ENCODE measurements at regions not wholly inside any gene's neighbourhood (a gene's known extent, or its start where the extent isn't known, plus 50 kb on each side); places are given as distances from the start of the nearest gene placed in this dataset.

GRCh38 chr14:87643005-87643404, 350.0 kb downstream of the GALC start (continued):
- TF ChIP-seq REST (IDR thresholded peaks at IDR 0.05; ENCODE audit: low read depth, low read length), result no peak
- TF ChIP-seq BMI1 (IDR thresholded peaks at IDR 0.05; ENCODE audit: borderline replicate concordance), result no peak
- TF ChIP-seq RELA (IDR thresholded peaks at IDR 0.05; ENCODE audit: borderline replicate concordance, partially characterized antibody), result no peak

GRCh38 chr14:87640553-87640952, 352.4 kb downstream of the GALC start:
- SMC1A ChIA-PET (ENCODE audit: uncharacterized antibody, unreplicated experiment), result no interaction called here
- intact Hi-C loops (cut with micrococcal nuclease; ENCODE audit: unreplicated experiment) (no loop called here), in situ Hi-C loops (cut with MboI) (no loop called here)
- H3K4me1 ChIP-seq (ENCODE audit: control insufficient read depth, insufficient read depth, low read length), result no peaks in the 10 kb centered on the region
- H3K27me3 ChIP-seq (replicated peaks in 1 of 2; ENCODE audit: control insufficient read depth in 2 of 2, insufficient read depth in 2 of 2, low read length in 1 of 2), result no peaks in the 10 kb centered on the region
- FAIRE-seq (no peak), DNase-seq (ENCODE audit: low read depth, low spot score) (no peak), ATAC-seq (no peak)
- H3K4me2 ChIP-seq (ENCODE audit: control insufficient read depth, insufficient read depth), result no peak overlapping the region
- no peaks in the 10 kb centered on the region for H3K9me3 ChIP-seq (replicated peaks; ENCODE audit: control insufficient read depth, insufficient read depth, low read length)
- CTCF ChIA-PET, result interaction anchor here (0.6 kb wide), 1 partner anchor 22 kb away, joined by 4 read pairs; no protein-coding TSS in a partner anchor
- no peak for TF ChIP-seq MTA3 (IDR thresholded peaks at IDR 0.05; ENCODE audit: borderline replicate concordance, low read length)
- TF ChIP-seq ZNF622 (IDR thresholded peaks at IDR 0.05), result no peak
- no peak for TF ChIP-seq CEBPZ (IDR thresholded peaks at IDR 0.05; ENCODE audit: low read depth, low read length)
- TF ChIP-seq IKZF1 (conservative IDR thresholded peaks at IDR 0.05), result no peak
- TF ChIP-seq BRCA1 (IDR thresholded peaks at IDR 0.05; ENCODE audit: low read depth, low read length), result no peak
- TF ChIP-seq SKIL (IDR thresholded peaks at IDR 0.05; ENCODE audit: low read depth, poor library complexity, severe bottlenecking), result no peak
- no peak for TF ChIP-seq TARDBP (IDR thresholded peaks at IDR 0.05; ENCODE audit: borderline replicate concordance)
- no peak for TF ChIP-seq NR2F1 (conservative IDR thresholded peaks at IDR 0.05)
- no peak for TF ChIP-seq ASH2L (IDR thresholded peaks at IDR 0.05; ENCODE audit: borderline replicate concordance, low read depth)
- TF ChIP-seq SREBF1 (IDR thresholded peaks at IDR 0.05; ENCODE audit: low read length), result no peak
- TF ChIP-seq ZNF24 (IDR thresholded peaks at IDR 0.05), result no peak
- TF ChIP-seq NFYA (IDR thresholded peaks at IDR 0.05; ENCODE audit: borderline replicate concordance, low read depth, low read length), result no peak
- H3K4me3 ChIP-seq, result no peak overlapping the region
- no peaks in the 10 kb centered on the region for H4K20me1 ChIP-seq (ENCODE audit: control insufficient read depth, insufficient read depth)
- H3K79me2 ChIP-seq (ENCODE audit: control insufficient read depth, insufficient read depth, low read length), result no peaks in the 10 kb centered on the region
- no peaks in the 10 kb centered on the region for H3K36me3 ChIP-seq (ENCODE audit: control insufficient read depth in 2 of 2, insufficient read depth in 2 of 2, low read length in 1 of 2)
- no peak overlapping the region for H3K27ac ChIP-seq (ENCODE audit: control insufficient read depth, insufficient read depth)
- H2AFZ ChIP-seq (ENCODE audit: control insufficient read depth, low read depth, low read length), result no peak overlapping the region
- BruUV-seq (replicated peaks), result no TSS peak
- H3K9ac ChIP-seq (ENCODE audit: control insufficient read depth, insufficient read depth, low read length), result no peak overlapping the region
- RAD21 ChIA-PET (ENCODE audit: unreplicated experiment), result no interaction called here
- POLR2A ChIA-PET, result no interaction called here
